ENCODE measurements at regions not wholly inside any gene's neighbourhood (a gene's known extent, or its start where the extent isn't known, plus 50 kb on each side); places are given as distances from the start of the nearest gene placed in this dataset.

DNA sequence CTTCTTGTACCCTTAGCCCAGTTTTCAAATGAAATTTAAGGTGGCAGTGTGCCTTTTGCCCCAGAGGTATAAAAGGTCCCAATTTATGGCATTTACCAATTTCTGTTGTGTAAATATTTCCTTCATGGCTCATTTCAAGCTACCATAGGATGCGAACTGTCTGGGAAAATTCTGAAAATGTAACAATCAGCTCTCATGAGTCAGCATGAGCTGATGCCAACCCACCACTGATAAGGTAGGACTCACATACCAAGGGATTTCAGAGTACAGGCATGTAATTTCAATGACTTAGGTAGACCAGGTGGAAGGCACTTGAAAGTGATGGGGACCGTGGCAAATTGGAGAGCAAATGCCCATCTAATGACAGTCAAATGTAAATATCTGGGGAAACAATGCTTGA, 169.5 kb downstream of the TTC8 start:
- Histone ChIP-seq H4K20me1 (replicated peaks; ENCODE audit: control insufficient read depth, extremely low read depth, insufficient read depth, low read length) (no peaks in the 10 kb centered on the region), H3K9ac (replicated peaks; ENCODE audit: extremely low read depth, insufficient read depth, low read length) (no peak overlapping the region), H3K9me1 (replicated peaks; ENCODE audit: control insufficient read depth, extremely low read depth, insufficient read depth, low read length) (no peaks in the 10 kb centered on the region), H2AFZ (ENCODE audit: low read depth, low read length) (no peak overlapping the region), H3K4me1 (ENCODE audit: control insufficient read depth, extremely low read depth, insufficient read depth, low read length) (no peaks in the 10 kb centered on the region), H3K9me3 (replicated peaks; ENCODE audit: control insufficient read depth, insufficient read depth, low read length) (no peaks in the 10 kb centered on the region), H3K27ac (ENCODE audit: insufficient read depth, low read depth, low read length) (no peak overlapping the region), H3K4me2 (ENCODE audit: insufficient read depth, low read length) (no peak overlapping the region), H3K27me3 (ENCODE audit: control insufficient read depth in 2 of 2, insufficient read depth in 2 of 2, low read length in 2 of 2) (no peaks in the 10 kb centered on the region), H3K79me2 (ENCODE audit: control insufficient read depth, insufficient read depth, low read length) (no peaks in the 10 kb centered on the region), H3K36me3 (ENCODE audit: control insufficient read depth in 2 of 2, extremely low read depth in 1 of 2, insufficient read depth in 2 of 2, low read length in 2 of 2) (no peaks in the 10 kb centered on the region), H3K4me3 (replicated peaks in 1 of 3; ENCODE audit: insufficient read depth in 1 of 3, low read depth in 1 of 3, low read length in 3 of 3) (no peak overlapping the region)
- FAIRE-seq, result no peak
- ChIA-PET POLR2A (no interaction called here), CTCF (no interaction called here)
- no peak for TF ChIP-seq POLR2A (IDR thresholded peaks at IDR 0.05; ENCODE audit: low read depth, low read length)
- TF ChIP-seq, protein P1, sequence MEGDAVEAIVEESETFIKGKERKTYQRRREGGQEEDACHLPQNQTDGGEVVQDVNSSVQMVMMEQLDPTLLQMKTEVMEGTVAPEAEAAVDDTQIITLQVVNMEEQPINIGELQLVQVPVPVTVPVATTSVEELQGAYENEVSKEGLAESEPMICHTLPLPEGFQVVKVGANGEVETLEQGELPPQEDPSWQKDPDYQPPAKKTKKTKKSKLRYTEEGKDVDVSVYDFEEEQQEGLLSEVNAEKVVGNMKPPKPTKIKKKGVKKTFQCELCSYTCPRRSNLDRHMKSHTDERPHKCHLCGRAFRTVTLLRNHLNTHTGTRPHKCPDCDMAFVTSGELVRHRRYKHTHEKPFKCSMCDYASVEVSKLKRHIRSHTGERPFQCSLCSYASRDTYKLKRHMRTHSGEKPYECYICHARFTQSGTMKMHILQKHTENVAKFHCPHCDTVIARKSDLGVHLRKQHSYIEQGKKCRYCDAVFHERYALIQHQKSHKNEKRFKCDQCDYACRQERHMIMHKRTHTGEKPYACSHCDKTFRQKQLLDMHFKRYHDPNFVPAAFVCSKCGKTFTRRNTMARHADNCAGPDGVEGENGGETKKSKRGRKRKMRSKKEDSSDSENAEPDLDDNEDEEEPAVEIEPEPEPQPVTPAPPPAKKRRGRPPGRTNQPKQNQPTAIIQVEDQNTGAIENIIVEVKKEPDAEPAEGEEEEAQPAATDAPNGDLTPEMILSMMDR (IDR thresholded peaks at IDR 0.05; ENCODE audit: extremely low read depth in 1 of 2, insufficient read depth in 1 of 2, low read depth in 1 of 2, low read length in 2 of 2), result no peak
- TF ChIP-seq, protein P2, sequence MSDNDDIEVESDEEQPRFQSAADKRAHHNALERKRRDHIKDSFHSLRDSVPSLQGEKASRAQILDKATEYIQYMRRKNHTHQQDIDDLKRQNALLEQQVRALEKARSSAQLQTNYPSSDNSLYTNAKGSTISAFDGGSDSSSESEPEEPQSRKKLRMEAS (IDR thresholded peaks at IDR 0.05; ENCODE audit: insufficient read depth, insufficient read length), result no peak
- TF ChIP-seq FOS (IDR thresholded peaks at IDR 0.05; ENCODE audit: borderline replicate concordance, insufficient read depth, low read length), result no peak
- no peak for TF ChIP-seq GATA2 (IDR thresholded peaks at IDR 0.05; ENCODE audit: insufficient read depth, insufficient read length, low read depth, low read length)
- TF ChIP-seq POLR2AphosphoS5 (IDR thresholded peaks at IDR 0.05; ENCODE audit: insufficient read depth, low read depth, low read length), result no peak
- TF ChIP-seq JUN (IDR thresholded peaks at IDR 0.05; ENCODE audit: borderline replicate concordance, insufficient read depth, insufficient read length, low read depth), result no peak
- no peak for TF ChIP-seq EZH2 (IDR thresholded peaks at IDR 0.05; ENCODE audit: borderline replicate concordance, low read depth, low read length, severe bottlenecking)
- no peak for TF ChIP-seq MYC (IDR thresholded peaks at IDR 0.05; ENCODE audit: low read depth, low read length)
- intact Hi-C loops (cut with micrococcal nuclease), result no loop called here
- no TSS peak for BruUV-seq (replicated peaks)
- dilution Hi-C loops (cut with MboI; ENCODE audit: extremely low pct_ligation_motif_present, low sequenced_read_pairs), result no loop called here
- no peak for DNase-seq (ENCODE audit: low read depth, low spot score)

All from endothelial cell of umbilical vein (primary cell).